ENCODE measurements at regions not wholly inside any gene's neighbourhood (a gene's known extent, or its start where the extent isn't known, plus 50 kb on each side); places are given as distances from the start of the nearest gene placed in this dataset.

DNA sequence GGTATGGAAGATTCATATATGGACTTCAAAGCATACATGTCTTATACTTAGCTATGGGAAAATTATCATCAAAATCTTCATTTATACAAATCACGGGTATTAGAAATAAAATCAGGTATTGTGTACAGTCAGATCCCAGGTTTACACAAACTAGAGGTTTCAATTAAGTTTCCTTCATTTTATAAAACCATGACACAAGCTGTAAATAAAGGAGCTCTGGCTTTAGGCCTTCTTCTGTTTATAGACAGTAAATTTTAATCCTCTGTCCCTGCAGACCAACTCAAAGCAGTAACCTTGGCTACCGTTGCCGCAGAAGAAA, 68.8 kb upstream of the CHD2 start:
- Histone ChIP-seq H3K36me3 (no peaks in the 10 kb centered on the region), H3K9me3 (no peaks in the 10 kb centered on the region), H3K27ac (replicated peaks in 1 of 4) (peak overlapping the region; percentile 87 to 93 (median 92)), H3K4me1 (peaks cover 39 to 57% (median 52%) of the 10 kb centered on the region in 4 donors), H3K4me3 (peak overlapping the region; percentile 32 to 51 (median 43)), H3K27me3 (no peaks in the 10 kb centered on the region)
- WGBS: 6% methylated on average over 3 of the region's 3 CpGs
- DNase-seq (ENCODE audit: extremely low spot score): no peak
- intact Hi-C loops (cut with DNase I): loop anchor here (5.0 kb wide), 1 partner anchor 51 kb away; no protein-coding TSS in a partner anchor
- TF ChIP-seq POLR2A (IDR thresholded peaks at IDR 0.05; ENCODE audit: low read depth): no peak
- TF ChIP-seq, protein P1, sequence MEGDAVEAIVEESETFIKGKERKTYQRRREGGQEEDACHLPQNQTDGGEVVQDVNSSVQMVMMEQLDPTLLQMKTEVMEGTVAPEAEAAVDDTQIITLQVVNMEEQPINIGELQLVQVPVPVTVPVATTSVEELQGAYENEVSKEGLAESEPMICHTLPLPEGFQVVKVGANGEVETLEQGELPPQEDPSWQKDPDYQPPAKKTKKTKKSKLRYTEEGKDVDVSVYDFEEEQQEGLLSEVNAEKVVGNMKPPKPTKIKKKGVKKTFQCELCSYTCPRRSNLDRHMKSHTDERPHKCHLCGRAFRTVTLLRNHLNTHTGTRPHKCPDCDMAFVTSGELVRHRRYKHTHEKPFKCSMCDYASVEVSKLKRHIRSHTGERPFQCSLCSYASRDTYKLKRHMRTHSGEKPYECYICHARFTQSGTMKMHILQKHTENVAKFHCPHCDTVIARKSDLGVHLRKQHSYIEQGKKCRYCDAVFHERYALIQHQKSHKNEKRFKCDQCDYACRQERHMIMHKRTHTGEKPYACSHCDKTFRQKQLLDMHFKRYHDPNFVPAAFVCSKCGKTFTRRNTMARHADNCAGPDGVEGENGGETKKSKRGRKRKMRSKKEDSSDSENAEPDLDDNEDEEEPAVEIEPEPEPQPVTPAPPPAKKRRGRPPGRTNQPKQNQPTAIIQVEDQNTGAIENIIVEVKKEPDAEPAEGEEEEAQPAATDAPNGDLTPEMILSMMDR (IDR thresholded peaks at IDR 0.05): no peak
- TF ChIP-seq EP300 (IDR thresholded peaks at IDR 0.05): no peak
- no peak for TF ChIP-seq POLR2AphosphoS5 (IDR thresholded peaks at IDR 0.05)

DNA sequence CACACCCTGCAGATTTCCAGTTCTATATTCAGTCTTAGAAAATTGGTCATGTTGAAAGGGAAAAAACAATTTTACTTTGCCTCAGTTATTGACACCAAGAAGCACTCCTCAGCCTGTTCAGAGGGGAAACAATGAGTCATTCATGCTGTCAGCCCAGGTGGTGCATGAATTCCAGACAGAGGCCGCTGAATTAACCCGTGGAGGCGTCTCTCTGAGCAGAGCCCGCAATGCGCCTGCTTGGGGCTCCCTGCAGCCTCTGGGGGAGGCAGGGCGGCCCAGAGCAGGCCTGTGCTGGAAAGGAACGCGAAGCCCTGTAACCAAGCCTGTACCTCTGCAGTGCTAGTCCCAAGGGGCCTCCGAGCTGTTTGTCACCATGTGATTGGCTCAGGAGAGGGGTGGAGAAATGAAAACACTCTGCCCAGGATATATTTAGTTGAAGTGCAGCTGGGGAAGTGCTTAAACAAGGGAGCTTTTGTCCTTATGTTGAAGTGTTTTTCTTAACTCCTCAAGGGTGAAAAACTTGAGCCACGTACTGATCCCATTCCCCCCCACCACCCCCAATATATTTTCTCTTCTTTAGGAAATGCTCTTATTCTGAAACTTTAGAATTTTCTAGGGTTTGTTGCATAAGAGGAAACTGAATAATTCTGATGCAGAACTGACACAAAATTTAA, 68.3 kb upstream of the CHD2 start:
- TF ChIP-seq POLR2AphosphoS5 (IDR thresholded peaks at IDR 0.05): peak; percentile 92 to 96
- TF ChIP-seq, protein P1 (IDR thresholded peaks at IDR 0.05): peak in 1 of 3 experiments; percentile 8
- TF ChIP-seq EP300 (IDR thresholded peaks at IDR 0.05): no peak
- peak; percentile 27 for TF ChIP-seq POLR2A (IDR thresholded peaks at IDR 0.05; ENCODE audit: low read depth)
- Histone ChIP-seq H3K27me3 (no peaks in the 10 kb centered on the region), H3K9me3 (no peaks in the 10 kb centered on the region), H3K4me3 (peak overlapping the region; percentile 32 to 51 (median 43)), H3K36me3 (no peaks in the 10 kb centered on the region), H3K4me1 (peaks cover 39 to 57% (median 52%) of the 10 kb centered on the region in 4 donors), H3K27ac (replicated peaks in 1 of 4) (peak overlapping the region; percentile 87 to 93 (median 92))
- intact Hi-C loops (cut with DNase I): loop anchor here (5.0 kb wide), 1 partner anchor 51 kb away; no protein-coding TSS in a partner anchor
- DNase-seq (ENCODE audit: extremely low spot score): peak; percentile 97
- 0% methylated on average over 4 of the region's 10 CpGs for WGBS

DNA sequence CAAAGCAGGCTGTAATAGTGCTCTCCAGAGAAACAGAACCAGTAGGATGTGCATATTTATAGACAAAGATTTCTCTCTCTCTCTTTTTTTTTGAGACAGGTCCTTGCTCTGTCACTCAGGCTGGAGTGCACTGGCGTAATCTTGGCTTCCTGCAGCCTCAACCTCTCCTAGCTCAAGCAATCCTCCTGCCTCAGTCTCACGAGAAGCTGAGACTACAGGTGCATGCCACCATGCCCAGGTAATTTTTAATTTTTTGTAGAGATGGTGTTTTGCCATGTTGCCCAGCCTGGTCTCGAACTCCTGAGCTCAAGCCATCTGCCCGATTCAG, 67.1 kb upstream of the CHD2 start:
- H3K36me3 ChIP-seq: no peaks in the 10 kb centered on the region
- H3K27me3 ChIP-seq: no peaks in the 10 kb centered on the region
- H3K4me3 ChIP-seq: peak overlapping the region in 2 of 4 donors; percentile 1 to 43
- WGBS: 49% methylated on average over 3 of the region's 4 CpGs
- intact Hi-C loops (cut with DNase I): loop anchor here (5.0 kb wide), 1 partner anchor 49 kb away; no protein-coding TSS in a partner anchor
- H3K9me3 ChIP-seq: no peaks in the 10 kb centered on the region
- no peak for DNase-seq (ENCODE audit: extremely low spot score)
- TF ChIP-seq EP300 (IDR thresholded peaks at IDR 0.05) (no peak), POLR2AphosphoS5 (IDR thresholded peaks at IDR 0.05) (no peak), POLR2A (IDR thresholded peaks at IDR 0.05; ENCODE audit: low read depth) (no peak)
- TF ChIP-seq, protein P1 (IDR thresholded peaks at IDR 0.05): no peak
- H3K27ac ChIP-seq (replicated peaks in 1 of 4): peak overlapping the region; percentile 87 to 93 (median 92)
- peaks cover 39 to 57% (median 52%) of the 10 kb centered on the region in 4 donors for H3K4me1 ChIP-seq

DNA sequence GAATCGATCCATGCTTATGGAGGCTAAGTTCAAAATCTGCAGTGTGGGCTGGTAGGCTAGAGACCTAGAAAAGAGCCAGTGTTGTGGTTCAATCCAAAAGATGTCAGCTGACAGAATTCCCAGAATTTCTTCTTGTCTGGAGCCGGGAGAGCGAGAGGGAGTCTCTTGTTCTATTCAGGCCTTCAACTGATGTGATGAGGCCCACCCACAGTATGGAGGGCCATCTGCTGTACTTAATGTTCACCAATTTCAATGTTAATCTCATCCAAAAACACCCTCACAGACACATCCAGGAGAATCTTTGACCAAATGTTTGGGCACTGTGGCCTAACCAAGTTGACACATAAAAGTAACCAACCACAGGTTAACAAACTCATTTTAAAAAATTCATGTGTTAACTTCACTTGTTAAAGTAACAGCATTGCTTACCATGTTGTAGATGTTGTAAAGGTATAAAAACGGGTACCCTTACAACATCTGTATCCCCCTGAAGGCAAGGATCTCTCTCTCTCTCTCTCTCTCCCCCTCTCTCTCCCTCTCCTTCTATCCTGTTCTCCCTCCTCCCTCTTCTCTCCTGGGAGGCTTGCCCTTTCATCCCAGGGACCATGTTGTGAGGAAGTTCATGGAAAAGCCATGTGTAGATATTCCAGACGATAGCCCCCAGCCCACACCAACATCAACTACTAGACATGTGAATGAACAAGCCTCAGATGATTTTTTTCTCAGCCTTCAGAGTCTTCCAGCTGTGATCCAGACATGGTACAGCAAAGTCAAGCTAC, 66.4 kb upstream of the CHD2 start:
- TF ChIP-seq POLR2AphosphoS5 (IDR thresholded peaks at IDR 0.05) (no peak), EP300 (IDR thresholded peaks at IDR 0.05) (no peak), POLR2A (IDR thresholded peaks at IDR 0.05; ENCODE audit: low read depth) (no peak)
- TF ChIP-seq, protein P1 (IDR thresholded peaks at IDR 0.05): no peak
- Histone ChIP-seq H3K4me3 (peak overlapping the region in 1 of 4 donors; percentile 43), H3K9me3 (no peaks in the 10 kb centered on the region), H3K36me3 (no peaks in the 10 kb centered on the region), H3K27ac (replicated peaks in 1 of 4) (peak overlapping the region; percentile 87 to 93 (median 92)), H3K4me1 (peaks cover 39 to 57% (median 52%) of the 10 kb centered on the region in 4 donors), H3K27me3 (no peaks in the 10 kb centered on the region)
- no peak for DNase-seq (ENCODE audit: extremely low spot score)
- 62% methylated on average over 5 of the region's 5 CpGs for WGBS
- intact Hi-C loops (cut with DNase I): loop anchor here (5.0 kb wide), 1 partner anchor 49 kb away; no protein-coding TSS in a partner anchor

Data from esophagus muscularis mucosa (tissue), 4 donors.